ENCODE measurements at regions not wholly inside any gene's neighbourhood (a gene's known extent, or its start where the extent isn't known, plus 50 kb on each side); places are given as distances from the start of the nearest gene placed in this dataset.

DNA sequence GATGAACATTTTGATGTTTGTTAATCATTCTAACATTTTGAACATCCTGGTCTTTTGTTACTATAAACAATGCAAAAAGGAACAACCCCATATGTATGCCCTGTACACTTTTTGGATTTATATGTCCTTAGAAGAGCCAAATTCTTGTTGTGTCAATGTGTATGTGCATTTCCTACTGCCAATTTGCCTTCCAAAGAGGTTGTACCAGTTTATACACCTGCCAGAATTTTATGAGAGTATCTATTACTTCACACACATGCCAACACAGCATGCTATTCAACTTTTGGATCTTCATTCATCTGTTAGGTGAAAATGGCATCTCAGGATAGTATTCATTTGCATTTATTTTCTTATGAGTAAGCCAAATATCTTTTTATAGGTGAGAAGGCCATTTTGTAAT lies 162.0 kb upstream of the SEMA6A start:
- Histone ChIP-seq H3K27ac (ENCODE audit: low read length) (no peak overlapping the region), H3K4me3 (ENCODE audit: low read length) (no peak overlapping the region), H3K9me2 (replicated peaks; ENCODE audit: insufficient read depth, low read length) (no peaks in the 10 kb centered on the region), H3F3A (ENCODE audit: insufficient read depth, low read length) (no peaks in the 10 kb centered on the region), H3K4me2 (ENCODE audit: low read depth, low read length) (no peak overlapping the region), H4K20me1 (ENCODE audit: insufficient read depth, low read length) (no peaks in the 10 kb centered on the region), H3K27me3 (replicated peaks; ENCODE audit: insufficient read depth, low read length) (no peaks in the 10 kb centered on the region), H3K9me3 (replicated peaks; ENCODE audit: insufficient read depth, low read length) (no peaks in the 10 kb centered on the region), H3K36me3 (replicated peaks; ENCODE audit: insufficient read depth, low read length) (no peaks in the 10 kb centered on the region), H3K9ac (ENCODE audit: low read length) (no peak overlapping the region), H3K79me2 (ENCODE audit: low read length) (no peaks in the 10 kb centered on the region), H2AFZ (ENCODE audit: low read length) (no peak overlapping the region), H3K4me1 (ENCODE audit: low read length) (no peaks in the 10 kb centered on the region)
- TF ChIP-seq, protein P1, sequence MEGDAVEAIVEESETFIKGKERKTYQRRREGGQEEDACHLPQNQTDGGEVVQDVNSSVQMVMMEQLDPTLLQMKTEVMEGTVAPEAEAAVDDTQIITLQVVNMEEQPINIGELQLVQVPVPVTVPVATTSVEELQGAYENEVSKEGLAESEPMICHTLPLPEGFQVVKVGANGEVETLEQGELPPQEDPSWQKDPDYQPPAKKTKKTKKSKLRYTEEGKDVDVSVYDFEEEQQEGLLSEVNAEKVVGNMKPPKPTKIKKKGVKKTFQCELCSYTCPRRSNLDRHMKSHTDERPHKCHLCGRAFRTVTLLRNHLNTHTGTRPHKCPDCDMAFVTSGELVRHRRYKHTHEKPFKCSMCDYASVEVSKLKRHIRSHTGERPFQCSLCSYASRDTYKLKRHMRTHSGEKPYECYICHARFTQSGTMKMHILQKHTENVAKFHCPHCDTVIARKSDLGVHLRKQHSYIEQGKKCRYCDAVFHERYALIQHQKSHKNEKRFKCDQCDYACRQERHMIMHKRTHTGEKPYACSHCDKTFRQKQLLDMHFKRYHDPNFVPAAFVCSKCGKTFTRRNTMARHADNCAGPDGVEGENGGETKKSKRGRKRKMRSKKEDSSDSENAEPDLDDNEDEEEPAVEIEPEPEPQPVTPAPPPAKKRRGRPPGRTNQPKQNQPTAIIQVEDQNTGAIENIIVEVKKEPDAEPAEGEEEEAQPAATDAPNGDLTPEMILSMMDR (IDR thresholded peaks at IDR 0.05; ENCODE audit: low read length): no peak
- TF ChIP-seq EZH2 (optimal IDR thresholded peaks at IDR 0.05; ENCODE audit: low read depth, low read length) (no peak), EZH2phosphoT487 (IDR thresholded peaks at IDR 0.05; ENCODE audit: low read length) (no peak)
- no peak for DNase-seq

DNA sequence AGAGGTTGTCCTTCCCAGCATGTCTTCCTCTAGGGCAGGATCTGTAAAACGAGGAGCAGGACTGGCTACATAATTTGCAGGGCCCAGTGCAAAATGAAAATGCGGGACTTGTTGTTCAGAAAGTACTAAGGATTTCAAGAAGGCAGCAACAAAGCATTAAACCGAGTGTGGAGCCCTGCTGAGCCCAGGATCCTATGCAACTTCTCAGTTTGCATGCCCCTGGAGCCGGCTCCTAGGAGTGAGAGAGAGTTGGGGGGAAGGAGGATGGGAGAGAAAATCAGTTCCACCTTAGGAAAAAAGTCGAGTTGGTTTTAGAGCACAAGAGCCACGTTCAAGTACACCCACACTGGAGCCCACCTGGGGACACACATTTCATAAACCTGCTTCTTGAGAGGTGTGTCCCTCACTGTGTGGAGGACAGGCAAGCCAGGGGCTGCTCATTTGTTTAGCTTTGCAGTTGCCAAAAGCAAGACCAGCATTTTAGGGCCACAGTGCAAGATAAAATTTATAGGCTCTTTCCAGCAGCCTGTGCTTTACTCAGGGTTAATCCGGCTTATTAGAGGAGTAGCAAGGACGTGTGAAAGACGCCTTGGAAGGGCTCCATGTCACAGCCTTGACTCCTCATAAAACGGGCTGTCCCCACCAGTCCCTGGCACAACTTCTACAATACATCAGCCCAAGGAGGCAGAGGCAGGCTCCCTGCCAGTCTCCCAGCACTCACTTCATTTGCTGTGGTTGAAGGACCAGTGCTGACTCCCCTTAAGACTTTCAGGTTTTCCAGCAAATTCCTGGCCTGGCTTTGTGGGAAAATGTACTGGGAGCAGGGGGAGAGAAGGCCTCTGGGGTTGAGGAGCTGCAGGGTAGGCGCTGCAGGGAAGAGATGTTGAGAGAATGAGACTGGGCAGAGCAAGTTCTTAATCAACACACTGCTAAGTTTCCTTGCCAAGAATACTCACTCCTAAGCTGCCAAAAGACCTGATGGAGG lies 159.7 kb upstream of the SEMA6A start:
- H3K36me3 ChIP-seq (replicated peaks; ENCODE audit: insufficient read depth, low read length): no peaks in the 10 kb centered on the region
- H3K9me3 ChIP-seq (replicated peaks; ENCODE audit: insufficient read depth, low read length): no peaks in the 10 kb centered on the region
- no peaks in the 10 kb centered on the region for H3K27me3 ChIP-seq (replicated peaks; ENCODE audit: insufficient read depth, low read length)
- no peaks in the 10 kb centered on the region for H4K20me1 ChIP-seq (ENCODE audit: insufficient read depth, low read length)
- H3K4me1 ChIP-seq (ENCODE audit: low read length): no peaks in the 10 kb centered on the region
- H3K9me2 ChIP-seq (replicated peaks; ENCODE audit: insufficient read depth, low read length): no peaks in the 10 kb centered on the region
- no peak overlapping the region for H3K9ac ChIP-seq (ENCODE audit: low read length)
- no peak overlapping the region for H3K4me2 ChIP-seq (ENCODE audit: low read depth, low read length)
- H3K27ac ChIP-seq (ENCODE audit: low read length): no peak overlapping the region
- no peak overlapping the region for H3K4me3 ChIP-seq (ENCODE audit: low read length)
- H2AFZ ChIP-seq (ENCODE audit: low read length): no peak overlapping the region
- no peak for DNase-seq
- no peak for TF ChIP-seq EZH2 (optimal IDR thresholded peaks at IDR 0.05; ENCODE audit: low read depth, low read length)
- TF ChIP-seq EZH2phosphoT487 (IDR thresholded peaks at IDR 0.05; ENCODE audit: low read length): no peak
- TF ChIP-seq, protein P1 (IDR thresholded peaks at IDR 0.05; ENCODE audit: low read length): no peak
- H3K79me2 ChIP-seq (ENCODE audit: low read length): no peaks in the 10 kb centered on the region
- no peaks in the 10 kb centered on the region for H3F3A ChIP-seq (ENCODE audit: insufficient read depth, low read length)

DNA sequence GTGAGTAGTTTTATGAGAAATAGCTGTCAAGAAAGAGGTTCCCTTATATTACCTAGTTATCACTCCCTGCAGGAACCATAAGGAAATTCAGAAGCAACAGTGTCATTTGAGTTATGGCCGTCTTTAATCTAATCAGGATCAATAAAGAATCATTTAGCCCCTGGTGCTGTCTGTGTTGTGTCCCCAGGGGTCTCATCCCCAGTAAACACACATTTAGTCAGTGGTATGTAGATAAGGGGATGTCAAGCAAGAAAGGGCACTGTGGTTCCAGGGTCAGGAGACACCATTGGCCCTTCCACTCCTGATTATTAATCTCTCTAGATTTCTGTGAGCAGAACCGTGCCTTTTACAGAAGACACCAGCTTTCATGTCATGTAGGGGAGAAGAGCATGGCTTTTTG lies 158.0 kb upstream of the SEMA6A start:
- H3K27ac ChIP-seq (ENCODE audit: low read length): no peak overlapping the region
- DNase-seq: no peak
- H3K9me2 ChIP-seq (replicated peaks; ENCODE audit: insufficient read depth, low read length): no peaks in the 10 kb centered on the region
- H3F3A ChIP-seq (ENCODE audit: insufficient read depth, low read length): no peaks in the 10 kb centered on the region
- H3K27me3 ChIP-seq (replicated peaks; ENCODE audit: insufficient read depth, low read length): no peaks in the 10 kb centered on the region
- H3K4me1 ChIP-seq (ENCODE audit: low read length): no peaks in the 10 kb centered on the region
- no peak overlapping the region for H2AFZ ChIP-seq (ENCODE audit: low read length)
- H3K9me3 ChIP-seq (replicated peaks; ENCODE audit: insufficient read depth, low read length): no peaks in the 10 kb centered on the region
- no peak overlapping the region for H3K4me3 ChIP-seq (ENCODE audit: low read length)
- no peaks in the 10 kb centered on the region for H4K20me1 ChIP-seq (ENCODE audit: insufficient read depth, low read length)
- H3K9ac ChIP-seq (ENCODE audit: low read length): no peak overlapping the region
- H3K4me2 ChIP-seq (ENCODE audit: low read depth, low read length): no peak overlapping the region
- TF ChIP-seq EZH2phosphoT487 (IDR thresholded peaks at IDR 0.05; ENCODE audit: low read length) (no peak), EZH2 (optimal IDR thresholded peaks at IDR 0.05; ENCODE audit: low read depth, low read length) (no peak)
- TF ChIP-seq, protein P1 (IDR thresholded peaks at IDR 0.05; ENCODE audit: low read length): no peak
- H3K79me2 ChIP-seq (ENCODE audit: low read length): no peaks in the 10 kb centered on the region
- no peaks in the 10 kb centered on the region for H3K36me3 ChIP-seq (replicated peaks; ENCODE audit: insufficient read depth, low read length)
